ENCODE measurements at regions not wholly inside any gene's neighbourhood (a gene's known extent, or its start where the extent isn't known, plus 50 kb on each side); places are given as distances from the start of the nearest gene placed in this dataset.

DNA sequence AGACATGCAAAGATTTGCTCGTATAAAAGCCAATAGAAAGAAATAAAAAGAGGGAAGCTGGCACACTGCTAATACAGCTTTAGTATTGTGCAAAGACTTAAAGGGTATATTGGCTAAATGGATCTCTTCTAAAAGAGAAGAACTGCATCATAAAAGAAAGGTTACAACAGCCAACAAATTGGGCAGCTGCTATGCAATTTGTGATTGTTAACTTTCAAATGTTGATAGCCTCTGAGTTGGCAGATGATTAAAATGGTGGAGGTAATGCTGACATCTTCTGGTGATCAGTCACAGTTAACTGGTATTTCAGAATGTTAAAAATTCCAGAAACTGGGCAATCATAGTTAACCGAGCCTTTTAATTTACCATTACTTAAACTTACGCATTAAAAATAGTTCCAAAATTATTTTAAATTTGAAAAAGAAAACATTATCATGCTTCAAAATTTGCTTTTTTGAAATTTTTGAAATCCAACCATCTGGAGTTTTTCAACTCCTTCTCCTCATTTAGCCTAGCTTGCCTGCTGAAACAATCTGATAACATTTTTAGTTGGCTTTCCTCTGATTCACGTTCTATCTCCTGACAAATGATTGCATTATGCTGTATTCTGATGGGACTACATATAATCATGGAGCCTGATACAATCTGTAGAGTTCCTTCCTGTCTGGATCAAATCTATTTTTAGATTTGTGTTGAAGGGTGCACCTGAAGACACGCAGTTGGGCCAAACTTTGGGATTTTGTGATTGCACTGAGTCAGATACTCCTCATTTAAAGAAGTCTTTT, 144.0 kb upstream of the PDZRN3 start:
- DNase-seq = no peak
- intact Hi-C loops (cut with DNase I; ENCODE audit: low total_unique reads) = no loop called here
- Histone ChIP-seq H3K36me3 (no peaks in the 10 kb centered on the region), H3K4me1 (peaks cover 0 to 9% (median 4%) of the 10 kb centered on the region in 4 donors), H3K27me3 (no peaks in the 10 kb centered on the region), H3K9me3 (peaks cover 0 to 6% (median 0%) of the 10 kb centered on the region in 4 donors), H3K27ac (peak overlapping the region in 1 of 5 donors; percentile 9), H3K4me3 (no peak overlapping the region)
- 73 to 83% (median 81%) methylated on average over 5 of the region's 5 CpGs for WGBS, 5 donors
- TF ChIP-seq EP300 (IDR thresholded peaks at IDR 0.05) (no peak), POLR2AphosphoS5 (IDR thresholded peaks at IDR 0.05) (no peak), POLR2A (IDR thresholded peaks at IDR 0.05) (no peak)
- TF ChIP-seq, protein P1, sequence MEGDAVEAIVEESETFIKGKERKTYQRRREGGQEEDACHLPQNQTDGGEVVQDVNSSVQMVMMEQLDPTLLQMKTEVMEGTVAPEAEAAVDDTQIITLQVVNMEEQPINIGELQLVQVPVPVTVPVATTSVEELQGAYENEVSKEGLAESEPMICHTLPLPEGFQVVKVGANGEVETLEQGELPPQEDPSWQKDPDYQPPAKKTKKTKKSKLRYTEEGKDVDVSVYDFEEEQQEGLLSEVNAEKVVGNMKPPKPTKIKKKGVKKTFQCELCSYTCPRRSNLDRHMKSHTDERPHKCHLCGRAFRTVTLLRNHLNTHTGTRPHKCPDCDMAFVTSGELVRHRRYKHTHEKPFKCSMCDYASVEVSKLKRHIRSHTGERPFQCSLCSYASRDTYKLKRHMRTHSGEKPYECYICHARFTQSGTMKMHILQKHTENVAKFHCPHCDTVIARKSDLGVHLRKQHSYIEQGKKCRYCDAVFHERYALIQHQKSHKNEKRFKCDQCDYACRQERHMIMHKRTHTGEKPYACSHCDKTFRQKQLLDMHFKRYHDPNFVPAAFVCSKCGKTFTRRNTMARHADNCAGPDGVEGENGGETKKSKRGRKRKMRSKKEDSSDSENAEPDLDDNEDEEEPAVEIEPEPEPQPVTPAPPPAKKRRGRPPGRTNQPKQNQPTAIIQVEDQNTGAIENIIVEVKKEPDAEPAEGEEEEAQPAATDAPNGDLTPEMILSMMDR (IDR thresholded peaks at IDR 0.05) = no peak

DNA sequence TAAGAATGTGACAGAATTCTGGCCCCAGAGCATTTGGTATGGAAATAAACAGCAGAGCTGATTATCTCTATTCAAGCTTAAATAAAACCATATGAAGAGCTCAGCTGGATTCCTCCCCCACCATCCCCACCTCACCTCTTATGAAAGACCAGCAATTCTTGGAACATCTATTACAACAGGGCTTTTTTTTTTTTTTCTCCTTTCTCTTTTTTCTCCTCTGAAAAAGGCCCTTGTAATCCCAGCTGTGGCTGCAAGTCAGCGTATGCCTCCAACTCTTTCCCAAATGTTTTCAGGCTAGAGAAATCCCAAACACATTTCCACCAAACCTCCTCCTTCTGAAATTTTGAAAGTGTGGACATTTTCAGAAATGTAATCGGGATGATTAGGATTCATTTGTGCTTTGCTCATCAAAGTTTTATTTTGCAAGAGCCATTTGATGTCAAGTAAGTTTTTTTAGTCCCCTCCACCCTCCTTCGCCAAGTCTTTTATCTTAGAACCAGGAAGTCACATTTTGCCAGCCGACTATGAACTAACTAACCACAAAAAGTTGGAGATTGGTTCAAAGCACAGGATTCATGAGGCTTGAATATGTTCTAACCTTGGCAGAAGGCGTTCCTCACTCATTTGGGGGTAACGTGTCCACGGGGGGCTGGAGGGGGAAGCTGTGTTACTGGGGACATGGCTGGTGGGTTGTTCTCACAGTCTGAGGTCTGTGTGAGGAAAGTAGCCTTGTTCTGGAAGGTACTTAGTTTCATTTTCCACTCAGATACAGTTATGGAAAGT, 142.0 kb upstream of the PDZRN3 start:
- WGBS, 5 donors = 27 to 41% (median 30%) methylated on average over 7 of the region's 7 CpGs
- intact Hi-C loops (cut with DNase I; ENCODE audit: low total_unique reads) = no loop called here
- Histone ChIP-seq H3K4me1 (peaks cover 0 to 9% (median 4%) of the 10 kb centered on the region in 4 donors), H3K36me3 (no peaks in the 10 kb centered on the region), H3K9me3 (peaks cover 0 to 6% (median 0%) of the 10 kb centered on the region in 4 donors), H3K27ac (peak overlapping the region in 4 of 5 donors; percentile 63 to 80 (median 74)), H3K4me3 (peak overlapping the region; percentile 21 to 31 (median 24)), H3K27me3 (no peaks in the 10 kb centered on the region)
- no peak for TF ChIP-seq POLR2AphosphoS5 (IDR thresholded peaks at IDR 0.05)
- no peak for TF ChIP-seq POLR2A (IDR thresholded peaks at IDR 0.05)
- no peak for TF ChIP-seq EP300 (IDR thresholded peaks at IDR 0.05)
- TF ChIP-seq, protein P1 (IDR thresholded peaks at IDR 0.05) = no peak
- peak in 1 of 2 donors; percentile 58 for DNase-seq

DNA sequence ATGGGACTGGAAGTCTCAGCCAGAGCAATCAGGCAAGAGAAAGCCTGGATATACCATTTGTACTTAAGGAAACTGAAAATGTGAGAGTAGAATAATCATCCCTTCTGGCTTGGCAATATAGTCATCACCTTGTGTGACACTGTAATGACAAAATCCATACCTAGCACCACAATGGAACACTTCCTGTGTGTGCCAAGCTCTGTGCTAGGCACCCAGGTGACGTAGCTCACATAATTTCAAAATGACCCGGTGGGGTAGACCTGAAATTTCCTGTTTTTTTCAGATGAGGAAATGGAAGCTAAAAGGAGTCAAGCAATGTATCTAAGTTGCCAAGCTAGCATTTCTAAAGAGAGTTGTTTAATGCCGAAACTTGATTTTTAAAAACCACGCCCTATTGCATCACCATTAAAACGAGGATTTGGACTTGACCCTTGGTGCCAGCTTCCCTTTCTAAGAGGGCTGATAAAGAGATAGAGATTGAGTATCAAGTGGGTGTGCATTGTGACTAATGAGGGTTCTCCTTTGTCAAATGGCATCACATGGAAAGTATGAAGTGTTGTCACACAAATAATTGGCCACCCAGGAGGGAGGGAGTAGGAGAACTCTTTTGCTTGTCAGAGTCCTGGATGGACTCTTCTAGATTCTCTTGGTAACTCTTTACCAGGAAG, 141.3 kb upstream of the PDZRN3 start:
- H3K4me3 ChIP-seq = no peak overlapping the region
- peaks cover 0 to 5% (median 0%) of the 10 kb centered on the region in 4 donors for H3K9me3 ChIP-seq
- no peak for DNase-seq
- TF ChIP-seq POLR2AphosphoS5 (IDR thresholded peaks at IDR 0.05) = no peak
- no peak for TF ChIP-seq POLR2A (IDR thresholded peaks at IDR 0.05)
- TF ChIP-seq EP300 (IDR thresholded peaks at IDR 0.05) = no peak
- TF ChIP-seq, protein P1 (IDR thresholded peaks at IDR 0.05) = no peak
- intact Hi-C loops (cut with DNase I; ENCODE audit: low total_unique reads) = no loop called here
- 67 to 77% (median 73%) methylated on average over 5 of the region's 5 CpGs for WGBS, 5 donors
- no peaks in the 10 kb centered on the region for H3K27me3 ChIP-seq
- H3K4me1 ChIP-seq = peaks cover 0 to 9% (median 4%) of the 10 kb centered on the region in 4 donors
- no peaks in the 10 kb centered on the region for H3K36me3 ChIP-seq
- peak overlapping the region in 4 of 5 donors; percentile 63 to 80 (median 74) for H3K27ac ChIP-seq

DNA sequence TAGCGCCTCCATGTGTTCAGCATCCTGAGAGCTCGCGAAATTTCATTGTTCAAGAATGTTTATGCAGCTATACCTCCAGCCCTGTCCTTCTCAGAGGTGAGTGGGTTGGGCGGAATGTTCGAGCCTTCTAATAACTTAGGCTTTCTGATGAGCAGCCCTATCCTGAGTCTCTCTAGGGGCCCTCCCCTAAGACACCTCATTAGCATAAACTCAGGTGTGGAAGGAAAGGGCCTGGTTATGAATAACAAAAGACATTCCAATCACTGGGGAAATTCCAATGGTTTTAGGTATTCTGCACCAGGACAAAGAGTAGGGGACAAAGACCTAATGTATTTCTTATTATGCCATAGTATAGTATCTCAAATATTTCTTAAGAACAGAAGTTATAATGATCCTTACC, 138.1 kb upstream of the PDZRN3 start:
- Histone ChIP-seq H3K27me3 (no peaks in the 10 kb centered on the region), H3K4me1 (peaks cover 0 to 9% (median 4%) of the 10 kb centered on the region in 4 donors), H3K4me3 (no peak overlapping the region), H3K9me3 (no peaks in the 10 kb centered on the region), H3K36me3 (no peaks in the 10 kb centered on the region), H3K27ac (no peak overlapping the region)
- DNase-seq = no peak
- WGBS, 5 donors = 89 to 100% (median 94%) methylated on average over 5 of the region's 5 CpGs
- TF ChIP-seq POLR2A (IDR thresholded peaks at IDR 0.05) (no peak), EP300 (IDR thresholded peaks at IDR 0.05) (no peak), POLR2AphosphoS5 (IDR thresholded peaks at IDR 0.05) (no peak)
- TF ChIP-seq, protein P1 (IDR thresholded peaks at IDR 0.05) = no peak
- intact Hi-C loops (cut with DNase I; ENCODE audit: low total_unique reads) = no loop called here

All from stomach (tissue), 8 donors.